ENCODE measurements at regions not wholly inside any gene's neighbourhood (a gene's known extent, or its start where the extent isn't known, plus 50 kb on each side); places are given as distances from the start of the nearest gene placed in this dataset.

DNA sequence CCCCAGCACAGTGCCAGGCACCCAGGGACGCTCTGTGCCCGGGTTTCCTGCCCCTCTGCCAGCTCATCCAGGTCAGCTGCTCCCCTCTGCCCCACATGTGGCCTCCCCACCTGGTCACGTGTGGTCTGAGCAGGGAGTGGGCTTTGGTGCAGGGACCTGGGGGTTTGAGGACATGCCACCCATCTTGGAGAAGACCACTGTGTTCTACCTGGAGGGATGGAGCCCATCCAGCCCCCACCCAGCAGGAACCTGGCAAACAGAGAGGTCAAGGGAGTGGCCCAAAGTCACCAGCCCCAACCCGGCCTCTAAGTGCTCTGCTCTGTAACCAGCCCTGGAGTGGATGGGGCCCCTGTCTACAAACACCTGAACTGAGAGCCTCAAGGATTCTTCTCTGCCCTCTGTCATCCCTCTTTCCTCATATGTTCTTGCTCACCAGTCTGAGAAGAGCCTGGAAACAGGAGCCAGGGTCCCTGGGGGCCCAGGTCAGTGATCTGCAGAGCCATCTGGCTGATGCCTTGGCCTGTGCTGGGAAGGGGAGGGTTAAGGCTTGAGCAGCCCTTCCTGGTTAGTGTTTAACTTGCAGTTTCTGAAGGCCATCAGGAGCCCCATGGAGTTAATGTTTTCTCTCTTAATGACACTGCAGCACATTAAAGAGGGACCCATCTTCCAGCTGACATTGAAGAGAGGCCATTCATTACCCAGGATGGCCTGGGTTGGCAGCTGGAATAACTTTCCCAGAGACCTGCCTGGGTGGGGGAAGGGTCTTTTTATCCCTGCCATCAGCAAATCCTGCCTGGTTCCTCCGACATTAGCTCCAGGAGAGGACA lies 235.4 kb downstream of the PTPRU start (continued):
- TF ChIP-seq NR1H2 (CRISPR knock-in tag; IDR thresholded peaks at IDR 0.05; ENCODE audit: borderline replicate concordance, low read depth): no peak
- no peak; the same call in 1 of the 2 replicates for TF ChIP-seq YEATS4 (CRISPR knock-in tag; IDR thresholded peaks at IDR 0.05; ENCODE audit: borderline replicate concordance)
- TF ChIP-seq NKX3-1 (CRISPR knock-in tag; IDR thresholded peaks at IDR 0.05): no peak
- TF ChIP-seq ZNF724P (CRISPR knock-in tag; IDR thresholded peaks at IDR 0.05; ENCODE audit: borderline replicate concordance): no peak
- no peak for TF ChIP-seq NFE2L1 (CRISPR knock-in tag; IDR thresholded peaks at IDR 0.05; ENCODE audit: borderline replicate concordance)
- TF ChIP-seq XRCC5 (optimal IDR thresholded peaks at IDR 0.05; ENCODE audit: low read length): peak; percentile 15
- TF ChIP-seq ZFP36L2 (CRISPR knock-in tag; IDR thresholded peaks at IDR 0.05): no peak
- TF ChIP-seq, protein P1, sequence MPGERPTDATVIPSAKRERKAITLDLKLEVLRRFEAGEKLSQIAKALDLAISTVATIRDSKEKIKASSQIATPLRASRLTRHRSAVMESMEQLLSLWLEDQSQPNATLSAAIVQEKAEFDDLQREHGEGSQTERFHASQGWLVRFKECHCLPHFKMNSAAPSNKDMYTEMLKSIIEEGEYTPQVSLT (CRISPR knock-in tag; IDR thresholded peaks at IDR 0.05; ENCODE audit: borderline replicate concordance, low read depth): no peak
- TF ChIP-seq ZNF333 (CRISPR knock-in tag; IDR thresholded peaks at IDR 0.05; ENCODE audit: borderline replicate concordance): no peak
- no peak for TF ChIP-seq U2AF2 (IDR thresholded peaks at IDR 0.05; ENCODE audit: low read depth, low read length)
- TF ChIP-seq ZIK1 (CRISPR knock-in tag; IDR thresholded peaks at IDR 0.05; ENCODE audit: borderline replicate concordance, low read depth): no peak
- TF ChIP-seq, protein P2, sequence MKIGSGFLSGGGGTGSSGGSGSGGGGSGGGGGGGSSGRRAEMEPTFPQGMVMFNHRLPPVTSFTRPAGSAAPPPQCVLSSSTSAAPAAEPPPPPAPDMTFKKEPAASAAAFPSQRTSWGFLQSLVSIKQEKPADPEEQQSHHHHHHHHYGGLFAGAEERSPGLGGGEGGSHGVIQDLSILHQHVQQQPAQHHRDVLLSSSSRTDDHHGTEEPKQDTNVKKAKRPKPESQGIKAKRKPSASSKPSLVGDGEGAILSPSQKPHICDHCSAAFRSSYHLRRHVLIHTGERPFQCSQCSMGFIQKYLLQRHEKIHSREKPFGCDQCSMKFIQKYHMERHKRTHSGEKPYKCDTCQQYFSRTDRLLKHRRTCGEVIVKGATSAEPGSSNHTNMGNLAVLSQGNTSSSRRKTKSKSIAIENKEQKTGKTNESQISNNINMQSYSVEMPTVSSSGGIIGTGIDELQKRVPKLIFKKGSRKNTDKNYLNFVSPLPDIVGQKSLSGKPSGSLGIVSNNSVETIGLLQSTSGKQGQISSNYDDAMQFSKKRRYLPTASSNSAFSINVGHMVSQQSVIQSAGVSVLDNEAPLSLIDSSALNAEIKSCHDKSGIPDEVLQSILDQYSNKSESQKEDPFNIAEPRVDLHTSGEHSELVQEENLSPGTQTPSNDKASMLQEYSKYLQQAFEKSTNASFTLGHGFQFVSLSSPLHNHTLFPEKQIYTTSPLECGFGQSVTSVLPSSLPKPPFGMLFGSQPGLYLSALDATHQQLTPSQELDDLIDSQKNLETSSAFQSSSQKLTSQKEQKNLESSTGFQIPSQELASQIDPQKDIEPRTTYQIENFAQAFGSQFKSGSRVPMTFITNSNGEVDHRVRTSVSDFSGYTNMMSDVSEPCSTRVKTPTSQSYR (CRISPR knock-in tag; IDR thresholded peaks at IDR 0.05; ENCODE audit: borderline replicate concordance): peak; percentile 86
- TF ChIP-seq, protein P3, sequence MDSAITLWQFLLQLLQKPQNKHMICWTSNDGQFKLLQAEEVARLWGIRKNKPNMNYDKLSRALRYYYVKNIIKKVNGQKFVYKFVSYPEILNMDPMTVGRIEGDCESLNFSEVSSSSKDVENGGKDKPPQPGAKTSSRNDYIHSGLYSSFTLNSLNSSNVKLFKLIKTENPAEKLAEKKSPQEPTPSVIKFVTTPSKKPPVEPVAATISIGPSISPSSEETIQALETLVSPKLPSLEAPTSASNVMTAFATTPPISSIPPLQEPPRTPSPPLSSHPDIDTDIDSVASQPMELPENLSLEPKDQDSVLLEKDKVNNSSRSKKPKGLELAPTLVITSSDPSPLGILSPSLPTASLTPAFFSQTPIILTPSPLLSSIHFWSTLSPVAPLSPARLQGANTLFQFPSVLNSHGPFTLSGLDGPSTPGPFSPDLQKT (CRISPR knock-in tag; IDR thresholded peaks at IDR 0.05; ENCODE audit: borderline replicate concordance): no peak
- no peak for TF ChIP-seq CHCHD3 (CRISPR knock-in tag; IDR thresholded peaks at IDR 0.05)
- no peak for TF ChIP-seq ARID2 (CRISPR knock-in tag; IDR thresholded peaks at IDR 0.05; ENCODE audit: borderline replicate concordance)
- no peak; the same call in 1 of the 2 replicates for TF ChIP-seq HMG20B (CRISPR knock-in tag; conservative IDR thresholded peaks at IDR 0.05)
- no peak for TF ChIP-seq ZNF746 (CRISPR knock-in tag; IDR thresholded peaks at IDR 0.05)
- no peak for TF ChIP-seq ZNF256 (CRISPR knock-in tag; conservative IDR thresholded peaks at IDR 0.05)
- TF ChIP-seq ATAD3A (CRISPR knock-in tag; IDR thresholded peaks at IDR 0.05): no peak
- TF ChIP-seq, protein P4, sequence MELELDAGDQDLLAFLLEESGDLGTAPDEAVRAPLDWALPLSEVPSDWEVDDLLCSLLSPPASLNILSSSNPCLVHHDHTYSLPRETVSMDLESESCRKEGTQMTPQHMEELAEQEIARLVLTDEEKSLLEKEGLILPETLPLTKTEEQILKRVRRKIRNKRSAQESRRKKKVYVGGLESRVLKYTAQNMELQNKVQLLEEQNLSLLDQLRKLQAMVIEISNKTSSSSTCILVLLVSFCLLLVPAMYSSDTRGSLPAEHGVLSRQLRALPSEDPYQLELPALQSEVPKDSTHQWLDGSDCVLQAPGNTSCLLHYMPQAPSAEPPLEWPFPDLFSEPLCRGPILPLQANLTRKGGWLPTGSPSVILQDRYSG (CRISPR knock-in tag; IDR thresholded peaks at IDR 0.05): no peak
- no peak for TF ChIP-seq ZNF367 (CRISPR knock-in tag; IDR thresholded peaks at IDR 0.05; ENCODE audit: borderline replicate concordance)
- no peak for TF ChIP-seq ZBTB3 (CRISPR knock-in tag; IDR thresholded peaks at IDR 0.05; ENCODE audit: borderline replicate concordance, low read depth)
- TF ChIP-seq ZNF749 (CRISPR knock-in tag; IDR thresholded peaks at IDR 0.05; ENCODE audit: borderline replicate concordance): no peak
- no peak for TF ChIP-seq HCFC1 (IDR thresholded peaks at IDR 0.05; ENCODE audit: low read depth, low read length)
- TF ChIP-seq, protein P5, sequence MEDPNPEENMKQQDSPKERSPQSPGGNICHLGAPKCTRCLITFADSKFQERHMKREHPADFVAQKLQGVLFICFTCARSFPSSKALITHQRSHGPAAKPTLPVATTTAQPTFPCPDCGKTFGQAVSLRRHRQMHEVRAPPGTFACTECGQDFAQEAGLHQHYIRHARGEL (CRISPR knock-in tag; IDR thresholded peaks at IDR 0.05): no peak
